Memory B cell (primary cell): ENCODE measurements at regions not wholly inside any gene's neighbourhood (a gene's known extent, or its start where the extent isn't known, plus 50 kb on each side); places are given as distances from the start of the nearest gene placed in this dataset.
"Not testable (repeated sequence)": the region's sequence is repeated elsewhere in the genome, so short reads cannot be mapped to it uniquely, and the experiment has no call there.

ENCODE experiments used
- ATAC-seq: fragments of 150-1000 bp; cut with Tn5 transposase; 2 replicates; pipeline ENCODE4 v1.10.0; 2021; ENCODE audit warnings: low read depth, mild to moderate bottlenecking, moderate library complexity
- DNase-seq, 2 donors: peaks; one replicate each; pipeline ENCODE4 v3.0.0; 2022; ENCODE audit warnings: low spot score in 2 of 2
- H3K27ac Mint-ChIP-seq: one replicate; pipeline ENCODE4 v1.8.0; 2022; ENCODE audit warnings: mild to moderate bottlenecking, moderate library complexity, mixed read lengths
- H3K27me3 Mint-ChIP-seq: one replicate; pipeline ENCODE4 v1.8.0; 2022; ENCODE audit warnings: mixed read lengths
- H3K36me3 Mint-ChIP-seq: one replicate; pipeline ENCODE4 v1.8.0; 2022; ENCODE audit warnings: mild to moderate bottlenecking, mixed read lengths
- H3K4me1 Mint-ChIP-seq: one replicate; pipeline ENCODE4 v1.8.0; 2022; ENCODE audit warnings: mixed read lengths
- H3K4me3 Mint-ChIP-seq: one replicate; pipeline ENCODE4 v1.8.0; 2022; ENCODE audit warnings: mild to moderate bottlenecking, moderate library complexity, mixed read lengths
- H3K9me3 Mint-ChIP-seq: one replicate; pipeline ENCODE4 v1.8.0; 2022; ENCODE audit warnings: mixed read lengths

GRCh38 chr1:55803429-55803828, 588.3 kb upstream of the USP24 start:
- DNase-seq (no peak), ATAC-seq (no peak)
- Mint-ChIP-seq H3K4me3 (no peak overlapping the region), H3K36me3 (no peaks in the 10 kb centered on the region), H3K27ac (no peak overlapping the region), H3K27me3 (peaks cover 9% of the 10 kb centered on the region), H3K4me1 (no peaks in the 10 kb centered on the region), H3K9me3 (peaks cover 7% of the 10 kb centered on the region)

GRCh38 chr1:55801481-55801880, 586.3 kb upstream of the USP24 start:
- no peak overlapping the region for H3K4me3 Mint-ChIP-seq
- no peaks in the 10 kb centered on the region for H3K4me1 Mint-ChIP-seq
- H3K27me3 Mint-ChIP-seq: peaks cover 9% of the 10 kb centered on the region
- ATAC-seq: no peak
- H3K27ac Mint-ChIP-seq: no peak overlapping the region
- H3K9me3 Mint-ChIP-seq: peaks cover 2% of the 10 kb centered on the region
- H3K36me3 Mint-ChIP-seq: no peaks in the 10 kb centered on the region
- no peak for DNase-seq

DNA sequence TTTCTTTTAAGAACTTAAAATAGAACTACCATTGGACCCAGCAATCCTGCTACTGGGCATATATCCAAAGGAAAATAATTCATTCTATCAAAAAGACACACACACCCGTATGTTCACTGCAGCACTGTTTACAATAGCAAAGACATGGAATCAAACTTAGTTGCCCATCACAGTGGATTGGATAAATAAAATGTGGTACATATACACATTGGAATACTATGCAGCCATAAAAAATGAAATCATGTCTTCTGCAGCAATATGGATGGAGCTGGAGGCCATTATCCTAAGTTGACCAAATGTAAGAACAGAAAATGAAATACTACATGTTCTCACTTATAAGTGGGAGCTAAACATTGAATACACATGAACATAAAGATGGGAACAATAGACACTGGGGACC, 585.3 kb upstream of the USP24 start:
- Mint-ChIP-seq H3K27me3 (peaks cover 3% of the 10 kb centered on the region), H3K36me3 (no peaks in the 10 kb centered on the region), H3K4me1 (no peaks in the 10 kb centered on the region), H3K4me3 (no peak overlapping the region), H3K9me3 (no peaks in the 10 kb centered on the region), H3K27ac (no peak overlapping the region)
- no peak for DNase-seq
- no peak for ATAC-seq

GRCh38 chr1:55793856-55794255, 578.7 kb upstream of the USP24 start:
- no peak for ATAC-seq
- Mint-ChIP-seq H3K4me1 (no peaks in the 10 kb centered on the region), H3K36me3 (no peaks in the 10 kb centered on the region), H3K27ac (no peak overlapping the region), H3K27me3 (peaks cover 4% of the 10 kb centered on the region), H3K4me3 (no peak overlapping the region), H3K9me3 (no peaks in the 10 kb centered on the region)
- DNase-seq: no peak

- peaks cover 5% of the 10 kb centered on the region for H3K27me3 Mint-ChIP-seq
Observed at GRCh38 chr1:55792870-55793269, 577.7 kb upstream of the USP24 start.

DNA sequence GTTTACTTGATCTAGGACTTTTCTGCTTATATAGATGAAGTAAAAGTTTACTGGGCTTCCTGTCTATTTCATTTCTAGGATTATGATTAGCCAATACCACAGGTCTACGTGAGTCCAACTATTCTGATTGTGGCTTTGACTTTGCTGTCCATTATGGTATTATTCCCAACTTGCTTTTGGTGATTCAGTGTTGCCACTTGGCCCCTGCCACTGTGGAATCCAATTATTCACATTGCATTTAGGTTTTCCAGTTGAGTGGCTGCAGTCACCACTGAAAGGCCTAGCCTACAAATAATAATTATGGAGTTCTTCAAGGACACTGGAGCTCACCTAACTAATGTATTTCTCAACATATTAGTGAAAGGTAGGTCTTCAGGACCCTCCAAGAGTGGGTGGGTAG, 574.3 kb upstream of the USP24 start:
- peaks cover 1% of the 10 kb centered on the region for H3K9me3 Mint-ChIP-seq
- H3K36me3 Mint-ChIP-seq: no peaks in the 10 kb centered on the region
- no peak overlapping the region for H3K4me3 Mint-ChIP-seq
- no peaks in the 10 kb centered on the region for H3K4me1 Mint-ChIP-seq
- H3K27me3 Mint-ChIP-seq: peaks cover 7% of the 10 kb centered on the region
- no peak overlapping the region for H3K27ac Mint-ChIP-seq
- no peak for DNase-seq
- no peak for ATAC-seq

More at GRCh38 chr1:55792870-55793269, 577.7 kb upstream of the USP24 start:
- DNase-seq (no peak), ATAC-seq (no peak)
- H3K36me3 Mint-ChIP-seq: no peaks in the 10 kb centered on the region
- no peaks in the 10 kb centered on the region for H3K9me3 Mint-ChIP-seq
- H3K4me3 Mint-ChIP-seq: no peak overlapping the region
- no peak overlapping the region for H3K27ac Mint-ChIP-seq
- no peaks in the 10 kb centered on the region for H3K4me1 Mint-ChIP-seq

DNA sequence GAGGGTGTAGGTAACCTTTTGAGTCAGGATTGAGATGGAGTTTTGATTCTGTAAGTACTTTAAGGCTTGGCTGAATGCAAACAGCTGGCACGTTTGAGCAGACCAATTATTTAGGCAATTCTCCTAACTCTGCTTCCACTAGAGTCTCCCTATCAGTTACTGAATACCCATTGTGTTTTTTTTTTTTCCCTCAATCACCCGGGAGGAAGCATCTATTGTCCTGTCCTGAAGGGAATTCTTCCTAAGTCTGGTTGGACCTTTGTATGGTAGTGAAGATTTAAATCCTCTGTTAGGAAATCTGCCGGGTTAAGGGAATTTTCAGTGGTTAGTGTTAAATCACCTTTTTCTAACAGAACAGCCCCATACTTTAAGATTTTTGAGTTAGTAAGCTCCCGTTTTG, 571.2 kb upstream of the USP24 start:
- no peak overlapping the region for H3K27ac Mint-ChIP-seq
- H3K36me3 Mint-ChIP-seq: no peaks in the 10 kb centered on the region
- ATAC-seq (no peak), DNase-seq (no peak)
- peaks cover 1% of the 10 kb centered on the region for H3K9me3 Mint-ChIP-seq
- no peaks in the 10 kb centered on the region for H3K4me1 Mint-ChIP-seq
- H3K27me3 Mint-ChIP-seq: peaks cover 7% of the 10 kb centered on the region
- no peak overlapping the region for H3K4me3 Mint-ChIP-seq

DNA sequence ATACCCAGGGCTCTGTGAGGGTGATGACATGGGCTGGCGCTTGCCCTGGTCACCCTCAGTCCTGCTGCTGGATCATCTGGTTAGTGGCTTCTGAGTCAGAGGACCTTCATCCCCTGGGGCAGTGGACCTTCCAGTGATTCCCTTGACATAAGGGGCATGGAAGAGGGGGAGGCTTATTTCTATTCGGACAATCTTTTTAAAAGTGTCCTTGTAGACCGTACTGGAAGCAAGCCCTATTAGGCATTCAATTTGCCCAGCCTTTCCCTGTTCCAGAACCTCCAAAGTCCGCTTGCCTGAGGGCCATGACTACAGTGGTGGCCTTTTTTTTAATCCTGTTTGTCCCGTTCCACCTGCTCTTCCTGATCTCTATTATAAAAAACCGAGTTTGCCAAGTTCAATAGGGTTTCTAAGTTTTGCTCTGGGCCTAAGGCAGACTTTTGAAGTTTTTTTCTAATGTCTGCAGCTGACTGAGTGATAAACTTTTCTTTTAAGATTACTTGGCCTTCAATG, 569.8 kb upstream of the USP24 start:
- not testable (repeated sequence) for H3K27ac Mint-ChIP-seq, ATAC-seq, H3K4me3 Mint-ChIP-seq, H3K27me3 Mint-ChIP-seq, H3K36me3 Mint-ChIP-seq, DNase-seq, H3K4me1 Mint-ChIP-seq, H3K9me3 Mint-ChIP-seq

- Mint-ChIP-seq H3K27me3 (peaks cover 6% of the 10 kb centered on the region), H3K9me3 (peaks cover under 1% of the 10 kb centered on the region), H3K4me1 (no peaks in the 10 kb centered on the region), H3K4me3 (no peak overlapping the region), H3K27ac (no peak overlapping the region), H3K36me3 (no peaks in the 10 kb centered on the region)
- ATAC-seq (no peak), DNase-seq (no peak)
Observed at GRCh38 chr1:55781944-55782482, 566.8 kb upstream of the USP24 start.

DNA sequence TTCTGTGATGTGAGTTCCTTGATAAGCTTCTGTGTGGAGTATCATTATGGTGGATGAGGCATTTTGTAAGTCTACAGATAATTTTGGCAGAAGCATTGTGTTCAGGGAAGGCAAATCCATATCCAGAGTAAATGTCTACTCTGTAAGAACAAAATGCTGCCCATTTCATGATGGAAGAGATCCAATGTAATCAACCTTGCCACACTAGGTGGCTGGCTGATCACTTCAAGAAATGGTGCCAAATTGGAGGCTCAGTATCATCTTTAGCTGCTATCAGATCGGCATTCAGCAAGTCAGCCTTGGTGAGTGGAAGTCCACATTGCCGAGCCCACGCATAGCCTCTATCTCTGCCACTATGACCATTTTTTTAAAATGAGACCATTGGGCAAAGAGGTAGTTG, 565.8 kb upstream of the USP24 start:
- H3K27ac Mint-ChIP-seq: no peak overlapping the region
- H3K27me3 Mint-ChIP-seq: peaks cover 6% of the 10 kb centered on the region
- no peaks in the 10 kb centered on the region for H3K9me3 Mint-ChIP-seq
- no peaks in the 10 kb centered on the region for H3K4me1 Mint-ChIP-seq
- ATAC-seq (no peak), DNase-seq (no peak)
- no peaks in the 10 kb centered on the region for H3K36me3 Mint-ChIP-seq
- H3K4me3 Mint-ChIP-seq: no peak overlapping the region

DNA sequence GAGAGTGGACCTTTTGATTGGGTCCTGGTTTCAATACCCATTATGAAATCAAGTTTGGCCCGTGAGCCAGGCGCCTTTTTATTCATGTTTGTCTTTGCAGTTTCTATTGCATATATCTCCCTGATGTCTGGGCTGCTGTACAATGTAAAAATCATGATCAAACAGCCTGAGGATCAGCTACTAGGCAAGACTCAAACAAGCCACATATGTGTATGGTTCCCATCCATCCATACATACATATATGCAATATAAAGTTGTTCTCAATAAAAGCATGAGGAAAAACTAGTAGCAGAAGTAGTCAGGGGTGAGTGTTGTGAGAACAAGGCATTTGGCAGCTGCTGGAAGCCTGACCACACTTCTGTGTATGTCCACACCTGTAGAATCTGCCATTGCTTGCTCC, 562.4 kb upstream of the USP24 start:
- ATAC-seq (no peak), DNase-seq (no peak)
- Mint-ChIP-seq H3K27ac (no peak overlapping the region), H3K9me3 (peaks cover 3% of the 10 kb centered on the region), H3K27me3 (peaks cover 3% of the 10 kb centered on the region), H3K4me3 (no peak overlapping the region), H3K36me3 (no peaks in the 10 kb centered on the region), H3K4me1 (no peaks in the 10 kb centered on the region)

- H3K4me1 Mint-ChIP-seq: no peaks in the 10 kb centered on the region
- no peak overlapping the region for H3K27ac Mint-ChIP-seq
- H3K27me3 Mint-ChIP-seq: peaks cover 2% of the 10 kb centered on the region
- H3K9me3 Mint-ChIP-seq: peaks cover 3% of the 10 kb centered on the region
- no peak for ATAC-seq
- DNase-seq: no peak
- no peaks in the 10 kb centered on the region for H3K36me3 Mint-ChIP-seq
- no peak overlapping the region for H3K4me3 Mint-ChIP-seq
Observed at GRCh38 chr1:55775007-55775406, 559.8 kb upstream of the USP24 start.

DNA sequence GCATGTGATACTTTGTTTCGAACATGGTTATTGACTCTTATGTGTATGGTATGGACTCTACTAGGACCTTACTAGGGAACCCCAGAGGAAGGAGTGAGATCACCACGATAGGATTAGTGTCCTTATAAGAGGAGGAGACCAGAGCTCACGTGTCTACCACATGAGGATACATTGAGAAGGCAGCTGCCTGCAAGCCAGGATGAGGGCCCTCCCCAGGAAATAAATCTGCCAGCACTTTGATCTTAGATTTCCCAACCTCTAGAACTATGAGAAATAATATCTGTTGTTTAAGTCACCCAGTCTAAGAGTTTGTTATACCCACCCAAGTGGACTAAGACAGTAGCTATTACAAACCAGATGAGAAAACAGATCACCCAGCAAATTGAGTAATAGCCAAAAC, 559.3 kb upstream of the USP24 start:
- DNase-seq (no peak), ATAC-seq (no peak)
- H3K27ac Mint-ChIP-seq: no peak overlapping the region
- no peaks in the 10 kb centered on the region for H3K36me3 Mint-ChIP-seq
- H3K27me3 Mint-ChIP-seq: peaks cover 2% of the 10 kb centered on the region
- no peaks in the 10 kb centered on the region for H3K4me1 Mint-ChIP-seq
- H3K9me3 Mint-ChIP-seq: peaks cover 3% of the 10 kb centered on the region
- H3K4me3 Mint-ChIP-seq: no peak overlapping the region

GRCh38 chr1:55773211-55773940, 558.2 kb upstream of the USP24 start:
- Mint-ChIP-seq H3K27me3 (no peaks in the 10 kb centered on the region), H3K27ac (no peak overlapping the region), H3K4me1 (no peaks in the 10 kb centered on the region), H3K36me3 (no peaks in the 10 kb centered on the region), H3K9me3 (peaks cover 3% of the 10 kb centered on the region), H3K4me3 (no peak overlapping the region)
- ATAC-seq (no peak), DNase-seq (no peak)
